HL-60 (cell line): ENCODE measurements at regions not wholly inside any gene's neighbourhood (a gene's known extent, or its start where the extent isn't known, plus 50 kb on each side); places are given as distances from the start of the nearest gene placed in this dataset.

ENCODE experiments used
- GABPA ChIP-seq: IDR thresholded peaks from 2 replicates; pipeline ENCODE4 v1.6.1; 2012; ENCODE audit warnings: low read depth
- POLR2AphosphoS5 ChIP-seq: IDR thresholded peaks from 2 replicates; pipeline ENCODE4 v1.6.1; 2012; ENCODE audit warnings: low read depth
- REST ChIP-seq: IDR thresholded peaks from 2 replicates; pipeline ENCODE4 v1.6.1; 2012; ENCODE audit warnings: low read depth; ENCODE audit not compliant: insufficient replicate concordance
- TF ChIP-seq, protein P1 (sequence below): IDR thresholded peaks from one replicate; pipeline ENCODE4 v1.5.1; 2011; ENCODE audit warnings: low read length, control low read depth, inconsistent platforms; ENCODE audit not compliant: insufficient read depth

GRCh38 chr4:17238633-17239032 is 273.3 kb downstream of the QDPR start:
- TF ChIP-seq, protein P1, sequence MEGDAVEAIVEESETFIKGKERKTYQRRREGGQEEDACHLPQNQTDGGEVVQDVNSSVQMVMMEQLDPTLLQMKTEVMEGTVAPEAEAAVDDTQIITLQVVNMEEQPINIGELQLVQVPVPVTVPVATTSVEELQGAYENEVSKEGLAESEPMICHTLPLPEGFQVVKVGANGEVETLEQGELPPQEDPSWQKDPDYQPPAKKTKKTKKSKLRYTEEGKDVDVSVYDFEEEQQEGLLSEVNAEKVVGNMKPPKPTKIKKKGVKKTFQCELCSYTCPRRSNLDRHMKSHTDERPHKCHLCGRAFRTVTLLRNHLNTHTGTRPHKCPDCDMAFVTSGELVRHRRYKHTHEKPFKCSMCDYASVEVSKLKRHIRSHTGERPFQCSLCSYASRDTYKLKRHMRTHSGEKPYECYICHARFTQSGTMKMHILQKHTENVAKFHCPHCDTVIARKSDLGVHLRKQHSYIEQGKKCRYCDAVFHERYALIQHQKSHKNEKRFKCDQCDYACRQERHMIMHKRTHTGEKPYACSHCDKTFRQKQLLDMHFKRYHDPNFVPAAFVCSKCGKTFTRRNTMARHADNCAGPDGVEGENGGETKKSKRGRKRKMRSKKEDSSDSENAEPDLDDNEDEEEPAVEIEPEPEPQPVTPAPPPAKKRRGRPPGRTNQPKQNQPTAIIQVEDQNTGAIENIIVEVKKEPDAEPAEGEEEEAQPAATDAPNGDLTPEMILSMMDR = no peak
- no peak for TF ChIP-seq POLR2AphosphoS5
- no peak for TF ChIP-seq REST
- no peak for TF ChIP-seq GABPA
